AG09309 (cell line): ENCODE measurements at regions not wholly inside any gene's neighbourhood (a gene's known extent, or its start where the extent isn't known, plus 50 kb on each side); places are given as distances from the start of the nearest gene placed in this dataset.

ENCODE experiments used
- DNase-seq: peaks from one replicate; pipeline ENCODE4 v3.0.0-alpha.2; 2010; ENCODE audit warnings: low read depth
- H3K4me3 ChIP-seq: 2 replicates; pipeline ENCODE4 v1.5.1; 2011; ENCODE audit warnings: mild to moderate bottlenecking, low read depth, low read length, moderate library complexity; ENCODE audit not compliant: control insufficient read depth
- CTCF ChIP-seq: IDR thresholded peaks from 2 replicates; pipeline ENCODE4 v1.5.1; 2011; ENCODE audit warnings: mild to moderate bottlenecking, low read depth, low read length, inconsistent platforms; ENCODE audit not compliant: insufficient read depth, control insufficient read depth; ENCODE audit errors: missing control alignments

DNA sequence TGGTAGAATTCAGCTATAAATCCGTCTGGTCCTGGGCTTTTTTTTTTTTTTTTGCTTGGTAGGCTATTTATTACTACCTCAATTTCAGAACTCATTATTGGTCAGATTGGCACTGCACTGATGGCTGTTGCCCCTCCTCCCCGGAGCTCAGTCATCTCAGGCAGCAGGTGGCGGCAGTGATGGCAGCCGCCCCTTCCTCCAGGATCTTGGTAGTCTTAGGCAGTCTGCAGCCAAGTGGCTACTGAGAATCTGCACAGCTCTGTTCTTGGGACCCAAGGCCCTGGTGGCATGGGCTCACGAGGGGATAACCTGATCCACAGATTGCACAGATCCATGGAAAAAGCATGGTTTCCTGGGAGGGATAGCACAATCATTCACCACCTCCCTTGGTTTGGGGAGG, 77.9 kb downstream of the GPR85 start:
- TF ChIP-seq CTCF, result no peak
- DNase-seq, result no peak
- no peak overlapping the region for H3K4me3 ChIP-seq

DNA sequence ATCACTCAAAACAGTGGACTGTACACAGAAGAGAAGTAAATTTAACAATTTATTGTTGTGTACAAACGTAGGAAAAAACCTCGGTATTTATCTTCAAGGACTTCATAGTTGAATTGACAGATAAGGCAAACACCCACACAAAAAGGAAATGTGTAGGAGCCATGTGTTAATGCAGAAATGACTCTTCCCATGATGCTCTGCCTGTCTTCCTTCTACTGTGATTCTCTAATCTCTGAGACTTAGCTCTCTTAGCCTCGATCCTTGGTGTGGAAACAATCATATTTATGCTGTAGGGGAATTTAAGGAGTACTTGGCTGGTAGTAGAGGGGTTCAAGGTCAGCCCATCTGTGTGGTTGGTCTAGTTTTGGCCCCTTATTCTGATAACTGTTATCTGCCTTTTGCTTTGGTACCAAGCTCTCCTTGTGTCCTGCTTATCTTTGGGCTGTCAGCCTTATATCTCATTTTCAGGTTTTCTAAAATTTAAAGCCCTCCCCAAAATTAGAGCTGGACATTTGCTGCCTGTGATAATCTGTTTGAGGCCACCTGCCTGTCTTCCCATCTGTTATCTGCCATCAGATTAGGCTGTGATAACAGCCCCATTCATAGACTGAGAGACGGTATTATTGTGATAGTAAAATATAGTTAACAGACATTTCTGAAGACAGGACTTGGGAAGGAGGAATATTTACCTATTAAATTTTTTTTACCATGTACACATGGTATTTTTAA, 81.7 kb downstream of the GPR85 start:
- no peak overlapping the region for H3K4me3 ChIP-seq
- no peak for DNase-seq
- no peak for TF ChIP-seq CTCF

DNA sequence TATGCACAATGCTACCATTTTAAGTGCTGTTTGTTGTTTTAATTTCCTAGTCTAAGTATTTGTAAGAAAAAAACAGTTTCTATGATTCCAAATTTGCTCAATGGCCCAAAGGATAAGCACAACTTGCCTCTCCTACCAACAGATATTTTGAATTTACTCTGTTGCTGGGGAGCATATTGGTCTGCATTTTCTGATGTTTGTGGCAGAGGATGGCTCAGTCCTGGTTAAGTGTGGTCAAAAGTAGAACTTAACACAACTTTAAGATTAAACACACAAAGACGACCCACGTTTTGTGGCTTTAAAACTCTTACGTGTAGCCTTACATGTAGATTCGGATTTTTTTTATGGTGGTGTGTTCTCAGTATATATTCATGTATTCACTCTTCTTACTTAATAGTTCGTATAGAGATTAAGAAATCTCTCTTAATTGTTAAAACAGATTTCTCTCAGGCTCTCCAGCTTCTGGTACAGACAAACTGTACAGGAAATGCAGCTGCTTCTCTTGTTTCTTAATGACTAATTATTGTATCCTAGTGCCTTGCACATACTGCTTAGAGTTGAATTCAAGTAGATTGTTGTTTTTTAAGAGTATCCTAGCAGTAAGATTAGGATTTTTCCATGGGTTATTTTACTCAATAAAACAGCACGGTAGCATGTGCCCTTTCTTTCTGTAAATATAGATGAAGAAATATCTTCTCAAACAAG, 86.2 kb downstream of the GPR85 start:
- no peak for DNase-seq
- H3K4me3 ChIP-seq, result no peak overlapping the region
- no peak for TF ChIP-seq CTCF

DNA sequence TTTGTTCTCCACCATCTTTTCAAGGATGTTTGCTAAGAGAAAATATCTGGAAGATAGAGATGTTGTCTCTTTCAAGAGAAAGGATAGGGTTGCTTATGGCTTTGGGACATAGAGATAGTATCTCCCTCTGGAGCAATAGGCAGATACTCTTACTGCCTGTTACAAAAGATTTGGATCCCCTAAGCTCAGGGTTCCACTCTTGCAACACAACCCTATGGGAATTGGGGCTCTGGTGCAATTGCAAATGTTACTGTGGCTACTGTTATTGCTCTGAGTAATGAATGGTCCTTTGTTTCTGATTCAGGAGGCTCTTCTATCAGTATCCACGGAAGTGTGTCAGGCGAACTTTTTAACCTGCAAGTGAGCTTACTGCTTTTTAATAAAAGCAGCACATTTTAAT, 88.8 kb downstream of the GPR85 start:
- H3K4me3 ChIP-seq, result no peak overlapping the region
- no peak for TF ChIP-seq CTCF
- no peak for DNase-seq

GRCh38 chr7:112996331-112996871, 90.2 kb downstream of the GPR85 start:
- no peak for TF ChIP-seq CTCF
- no peak overlapping the region for H3K4me3 ChIP-seq
- DNase-seq, result no peak

GRCh38 chr7:112995059-112995824, 91.4 kb downstream of the GPR85 start:
- no peak for TF ChIP-seq CTCF
- DNase-seq, result peak; percentile 67
- peak overlapping the region; percentile 17; the same call in 1 of the 2 replicates for H3K4me3 ChIP-seq
